ENCODE measurements at regions not wholly inside any gene's neighbourhood (a gene's known extent, or its start where the extent isn't known, plus 50 kb on each side); places are given as distances from the start of the nearest gene placed in this dataset.

- Histone ChIP-seq H3K23me2 (ENCODE audit: insufficient read length, low read depth, low read length, poor library complexity, severe bottlenecking) (no peaks in the 10 kb centered on the region), H3K4ac (ENCODE audit: low read depth, low read length) (no peak overlapping the region), H3K9me3 (ENCODE audit: control insufficient read depth, low read depth, low read length) (no peaks in the 10 kb centered on the region), H3K27me3 (ENCODE audit: insufficient read depth, low read length) (no peaks in the 10 kb centered on the region), H3K79me1 (ENCODE audit: insufficient read depth, low read depth, low read length, poor library complexity, severe bottlenecking) (no peaks in the 10 kb centered on the region), H3K27ac (ENCODE audit: insufficient read length, low read depth, low read length) (no peak overlapping the region), H3K79me2 (ENCODE audit: insufficient read depth, low read length) (no peaks in the 10 kb centered on the region), H2BK120ac (ENCODE audit: low read depth, low read length, poor library complexity, severe bottlenecking) (no peak overlapping the region), H3K4me1 (ENCODE audit: insufficient read depth, low read length) (no peaks in the 10 kb centered on the region), H3K18ac (ENCODE audit: insufficient read length, low read depth, low read length) (no peak overlapping the region), H4K20me1 (ENCODE audit: control insufficient read depth, insufficient read depth, insufficient read length) (no peaks in the 10 kb centered on the region), H2AFZ (ENCODE audit: low read length) (no peak overlapping the region), H3T11ph (ENCODE audit: low read length) (no peak overlapping the region), H4K5ac (ENCODE audit: insufficient read length, low read depth, low read length) (no peak overlapping the region), H3K14ac (ENCODE audit: insufficient read depth, low read length) (no peak overlapping the region), H2AK5ac (ENCODE audit: insufficient read length, low read length) (no peak overlapping the region), H2BK15ac (ENCODE audit: low read depth, low read length) (no peak overlapping the region), H3K56ac (ENCODE audit: insufficient read length, low read depth, low read length) (no peak overlapping the region), H2BK5ac (ENCODE audit: insufficient read length, low read length) (no peak overlapping the region), H2BK20ac (ENCODE audit: low read depth, low read length, poor library complexity, severe bottlenecking) (no peak overlapping the region), H3K9ac (ENCODE audit: extremely low read depth, insufficient read length, low read length) (no peak overlapping the region), H4K8ac (replicated peaks; ENCODE audit: insufficient read length, low read depth, low read length) (no peak overlapping the region), H2BK12ac (ENCODE audit: insufficient read length, low read depth, low read length) (no peak overlapping the region), H3K23ac (ENCODE audit: insufficient read length, low read depth, low read length) (no peak overlapping the region), H4K91ac (ENCODE audit: insufficient read length, low read depth, low read length) (no peak overlapping the region), H3K4me2 (ENCODE audit: insufficient read depth, insufficient read length, low read length) (no peak overlapping the region)
- H3K9me3 Mint-ChIP-seq, result peaks cover 0 to 3% of the 10 kb centered on the region in 2 experiments; a peak in 2 of 5 replicates
- no peak overlapping the region for H3K4me3 Mint-ChIP-seq
- peaks cover 0 to 5% of the 10 kb centered on the region in 2 experiments; a peak in 2 of 4 replicates for H3K4me1 Mint-ChIP-seq
- whole genome bisulfite sequencing (ENCODE audit: extremely low coverage, insufficient read length, low lambda C conversion rate), result no CpG with 5 or more reads among the region's 10 CpGs
- H3K36me3 Mint-ChIP-seq (ENCODE audit: insufficient read depth in 1 of 3, low read depth in 3 of 3), result peaks cover 0 to 6% (median under 1%) of the 10 kb centered on the region in 3 experiments; a peak in 2 of 7 replicates
- DNase-seq, result no peak
- H3K27me3 Mint-ChIP-seq (ENCODE audit: low read depth), result no peaks in the 10 kb centered on the region; the same call in 1 of the 2 replicates
- TF ChIP-seq CTCF (conservative IDR thresholded peaks at IDR 0.05), result no peak
- no peak overlapping the region for H3K27ac Mint-ChIP-seq
Measured at GRCh38 chr2:37782721-37783371, 111.4 kb upstream of the CDC42EP3 start.
